Peyer's patch (tissue), 4 donors: ENCODE measurements at regions not wholly inside any gene's neighbourhood (a gene's known extent, or its start where the extent isn't known, plus 50 kb on each side); places are given as distances from the start of the nearest gene placed in this dataset.
"Not testable (repeated sequence)": the region's sequence is repeated elsewhere in the genome, so short reads cannot be mapped to it uniquely, and the experiment has no call there.

Source experiments
- CTCF ChIP-seq, 6 experiments: fragments of 450-650 bp in 4 of 6; fragments of 200-600 bp in 2 of 6; sonication (generic) in 1 of 6; IDR thresholded peaks; one replicate each; pipeline ENCODE4 v1.5.1; 2017 to 2019; ENCODE audit warnings: antibody characterized with exemption in 6 of 6, mild to moderate bottlenecking in 3 of 6, moderate library complexity in 1 of 6
- POLR2A ChIP-seq, 2 donors: fragments of 450-650 bp; IDR thresholded peaks; one replicate each; pipeline ENCODE4 v1.5.1; 2017; ENCODE audit warnings: antibody characterized with exemption in 2 of 2, mild to moderate bottlenecking in 2 of 2, moderate library complexity in 2 of 2

- TF ChIP-seq CTCF, POLR2A (IDR thresholded peaks at IDR 0.05): not testable (repeated sequence)
Measured at GRCh38 chr3:195645872-195646271, 62.1 kb upstream of the APOD start.
